Tibial nerve (tissue), 4 donors: ENCODE measurements at regions not wholly inside any gene's neighbourhood (a gene's known extent, or its start where the extent isn't known, plus 50 kb on each side); places are given as distances from the start of the nearest gene placed in this dataset.

Experiments used
- EP300 ChIP-seq, 2 donors: sonication (generic); formaldehyde crosslinking; IDR thresholded peaks; one replicate each; pipeline ENCODE4 v1.6.1; 2017; ENCODE audit warnings: antibody characterized with exemption in 2 of 2, mild to moderate bottlenecking in 1 of 2
- POLR2A ChIP-seq, 2 donors: fragments of 450-650 bp; IDR thresholded peaks; one replicate each; pipeline ENCODE4 v1.6.1; 2017; ENCODE audit warnings: antibody characterized with exemption in 2 of 2, mild to moderate bottlenecking in 2 of 2, moderate library complexity in 2 of 2
- TF ChIP-seq, protein P1 (sequence below), 5 experiments: fragments of 200-600 bp in 3 of 5; fragments of 450-650 bp in 2 of 5; sonication (generic) in 3 of 5; IDR thresholded peaks; one replicate each; pipeline ENCODE4 v1.5.1; 2016 to 2019; ENCODE audit warnings: antibody characterized with exemption in 5 of 5, mild to moderate bottlenecking in 3 of 5, moderate library complexity in 2 of 5

DNA sequence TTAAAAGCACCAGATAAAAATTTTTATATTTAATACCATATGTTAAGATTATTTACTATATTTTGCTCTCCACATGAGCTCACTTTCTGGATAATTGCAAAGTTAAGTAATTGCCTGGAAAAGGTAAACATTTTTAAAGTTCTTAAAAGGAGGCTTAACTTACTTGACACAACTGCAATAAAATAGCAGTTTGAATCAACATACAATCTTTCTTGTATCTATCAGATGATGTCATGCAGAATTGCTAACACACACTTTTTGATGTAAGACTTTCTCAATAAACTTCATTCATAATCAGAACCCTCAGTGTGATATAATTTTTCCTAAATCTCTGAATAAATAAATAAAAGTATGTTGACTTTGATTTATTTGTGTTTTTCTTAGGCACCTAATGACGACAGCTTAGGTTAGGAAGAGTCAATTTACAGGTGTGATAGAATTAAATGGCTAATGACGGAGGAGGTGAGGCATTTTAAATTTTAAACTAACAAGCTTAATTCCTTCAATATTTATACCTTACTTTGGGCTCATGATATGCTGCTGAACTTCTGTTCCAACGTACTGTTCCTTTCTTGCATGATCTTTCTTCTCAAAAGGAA lies 99.5 kb downstream of the LYPLAL1 start:
- TF ChIP-seq, protein P1, sequence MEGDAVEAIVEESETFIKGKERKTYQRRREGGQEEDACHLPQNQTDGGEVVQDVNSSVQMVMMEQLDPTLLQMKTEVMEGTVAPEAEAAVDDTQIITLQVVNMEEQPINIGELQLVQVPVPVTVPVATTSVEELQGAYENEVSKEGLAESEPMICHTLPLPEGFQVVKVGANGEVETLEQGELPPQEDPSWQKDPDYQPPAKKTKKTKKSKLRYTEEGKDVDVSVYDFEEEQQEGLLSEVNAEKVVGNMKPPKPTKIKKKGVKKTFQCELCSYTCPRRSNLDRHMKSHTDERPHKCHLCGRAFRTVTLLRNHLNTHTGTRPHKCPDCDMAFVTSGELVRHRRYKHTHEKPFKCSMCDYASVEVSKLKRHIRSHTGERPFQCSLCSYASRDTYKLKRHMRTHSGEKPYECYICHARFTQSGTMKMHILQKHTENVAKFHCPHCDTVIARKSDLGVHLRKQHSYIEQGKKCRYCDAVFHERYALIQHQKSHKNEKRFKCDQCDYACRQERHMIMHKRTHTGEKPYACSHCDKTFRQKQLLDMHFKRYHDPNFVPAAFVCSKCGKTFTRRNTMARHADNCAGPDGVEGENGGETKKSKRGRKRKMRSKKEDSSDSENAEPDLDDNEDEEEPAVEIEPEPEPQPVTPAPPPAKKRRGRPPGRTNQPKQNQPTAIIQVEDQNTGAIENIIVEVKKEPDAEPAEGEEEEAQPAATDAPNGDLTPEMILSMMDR (IDR thresholded peaks at IDR 0.05), result no peak
- no peak for TF ChIP-seq POLR2A (IDR thresholded peaks at IDR 0.05)
- no peak for TF ChIP-seq EP300 (IDR thresholded peaks at IDR 0.05)
